SK-N-SH treated with all-trans-retinoic acid at 6 μM for 48 hours (cell line): ENCODE measurements at regions not wholly inside any gene's neighbourhood (a gene's known extent, or its start where the extent isn't known, plus 50 kb on each side); places are given as distances from the start of the nearest gene placed in this dataset.

Experiments
- RARB ChIP-seq: fragments of 250-450 bp; sonication (Bioruptor Pico); IDR thresholded peaks from 2 replicates; pipeline ENCODE4 v1.8.0; 2021; ENCODE audit warnings: mild to moderate bottlenecking, moderate library complexity
- SNAI2 ChIP-seq: fragments of 250-450 bp; sonication (Bioruptor Pico); IDR thresholded peaks from 2 replicates; pipeline ENCODE4 v1.5.0; 2020; ENCODE audit warnings: mild to moderate bottlenecking, moderate library complexity
- TCF4 ChIP-seq: fragments of 250-450 bp; sonication (Bioruptor Pico); IDR thresholded peaks from 2 replicates; pipeline ENCODE4 v1.8.0; 2021; ENCODE audit warnings: mild to moderate bottlenecking, moderate library complexity, borderline replicate concordance
- TOX ChIP-seq: fragments of 250-450 bp; sonication (Bioruptor Pico); IDR thresholded peaks from 2 replicates; pipeline ENCODE4 v1.8.0; 2021; ENCODE audit warnings: mild to moderate bottlenecking, moderate library complexity, borderline replicate concordance
- ZFP3 ChIP-seq: fragments of 250-450 bp; sonication (Bioruptor Pico); IDR thresholded peaks from 2 replicates; pipeline ENCODE4 v1.5.0; 2020; ENCODE audit warnings: mild to moderate bottlenecking, moderate library complexity
- ZFP30 ChIP-seq: fragments of 450-650 bp; formaldehyde crosslinking; IDR thresholded peaks from 2 replicates; pipeline ENCODE4 v1.5.0; 2022; ENCODE audit warnings: mild to moderate bottlenecking, moderate library complexity
- TF ChIP-seq, protein P1 (sequence below): fragments of 250-450 bp; sonication (Bioruptor Pico); IDR thresholded peaks from 2 replicates; pipeline ENCODE4 v1.5.1; 2020; ENCODE audit warnings: low read depth, mild to moderate bottlenecking, moderate library complexity

DNA sequence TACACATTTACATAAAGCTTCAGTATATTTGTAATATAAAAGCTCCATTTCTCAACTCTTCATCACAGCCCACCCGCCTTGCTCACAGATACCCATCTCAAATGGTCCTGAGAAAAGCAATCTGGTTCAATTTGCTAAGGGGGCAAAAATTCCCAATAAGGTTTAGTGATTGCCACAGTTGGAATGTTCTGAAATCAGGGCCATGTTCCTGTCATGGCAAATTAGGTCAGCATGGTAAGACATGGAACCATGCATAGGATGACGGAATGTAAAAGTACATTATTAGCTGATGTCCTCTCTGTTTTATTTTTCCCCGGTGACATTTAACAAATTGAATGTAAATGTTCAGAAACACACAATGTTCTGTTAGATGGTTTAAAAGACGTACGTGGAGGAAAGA is 274.3 kb downstream of the MZT1 start:
- TF ChIP-seq TOX (CRISPR knock-in tag): no peak
- TF ChIP-seq ZFP3: no peak
- TF ChIP-seq, protein P1, sequence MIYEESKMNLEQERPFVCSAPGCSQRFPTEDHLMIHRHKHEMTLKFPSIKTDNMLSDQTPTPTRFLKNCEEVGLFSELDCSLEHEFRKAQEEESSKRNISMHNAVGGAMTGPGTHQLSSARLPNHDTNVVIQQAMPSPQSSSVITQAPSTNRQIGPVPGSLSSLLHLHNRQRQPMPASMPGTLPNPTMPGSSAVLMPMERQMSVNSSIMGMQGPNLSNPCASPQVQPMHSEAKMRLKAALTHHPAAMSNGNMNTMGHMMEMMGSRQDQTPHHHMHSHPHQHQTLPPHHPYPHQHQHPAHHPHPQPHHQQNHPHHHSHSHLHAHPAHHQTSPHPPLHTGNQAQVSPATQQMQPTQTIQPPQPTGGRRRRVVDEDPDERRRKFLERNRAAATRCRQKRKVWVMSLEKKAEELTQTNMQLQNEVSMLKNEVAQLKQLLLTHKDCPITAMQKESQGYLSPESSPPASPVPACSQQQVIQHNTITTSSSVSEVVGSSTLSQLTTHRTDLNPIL: no peak
- TF ChIP-seq ZFP30 (CRISPR knock-in tag): no peak
- TF ChIP-seq TCF4 (CRISPR knock-in tag): no peak
- TF ChIP-seq RARB (CRISPR knock-in tag): no peak
- no peak for TF ChIP-seq SNAI2
